ENCODE measurements at regions not wholly inside any gene's neighbourhood (a gene's known extent, or its start where the extent isn't known, plus 50 kb on each side); places are given as distances from the start of the nearest gene placed in this dataset.

DNA sequence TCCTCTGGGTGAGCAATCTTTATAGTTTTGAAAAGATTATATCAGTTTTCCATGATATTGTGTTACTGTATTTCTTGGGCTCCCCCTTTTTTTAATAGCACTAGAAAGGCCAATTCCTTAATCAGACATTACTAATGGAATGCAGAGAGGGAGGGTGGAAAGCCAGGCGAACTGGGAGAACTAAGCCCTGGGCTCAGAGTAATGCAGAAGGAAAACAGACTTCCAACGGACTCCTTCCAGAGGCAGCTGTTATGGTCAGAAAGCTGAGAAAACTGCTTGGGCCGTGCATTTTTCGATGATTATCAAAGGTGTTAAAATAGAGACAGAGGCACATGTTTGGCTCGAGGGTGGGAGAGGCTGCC lies 206.3 kb downstream of the FOXD2 start:
- Histone ChIP-seq H3K36me3 (no peaks in the 10 kb centered on the region), H3K9me3 (no peaks in the 10 kb centered on the region), H3K4me3 (no peak overlapping the region), H3K4me1 (peaks cover 4 to 24% of the 10 kb centered on the region in 2 donors), H3K27me3 (no peaks in the 10 kb centered on the region), H3K27ac (peak overlapping the region; percentile 66 to 82)
- DNase-seq (ENCODE audit: low spot score in 2 of 2): no peak
- intact Hi-C loops (cut with DNase I): loop anchor here (2.0 kb wide), 1 partner anchor 43 kb away; no protein-coding TSS in a partner anchor
- TF ChIP-seq, protein P1, sequence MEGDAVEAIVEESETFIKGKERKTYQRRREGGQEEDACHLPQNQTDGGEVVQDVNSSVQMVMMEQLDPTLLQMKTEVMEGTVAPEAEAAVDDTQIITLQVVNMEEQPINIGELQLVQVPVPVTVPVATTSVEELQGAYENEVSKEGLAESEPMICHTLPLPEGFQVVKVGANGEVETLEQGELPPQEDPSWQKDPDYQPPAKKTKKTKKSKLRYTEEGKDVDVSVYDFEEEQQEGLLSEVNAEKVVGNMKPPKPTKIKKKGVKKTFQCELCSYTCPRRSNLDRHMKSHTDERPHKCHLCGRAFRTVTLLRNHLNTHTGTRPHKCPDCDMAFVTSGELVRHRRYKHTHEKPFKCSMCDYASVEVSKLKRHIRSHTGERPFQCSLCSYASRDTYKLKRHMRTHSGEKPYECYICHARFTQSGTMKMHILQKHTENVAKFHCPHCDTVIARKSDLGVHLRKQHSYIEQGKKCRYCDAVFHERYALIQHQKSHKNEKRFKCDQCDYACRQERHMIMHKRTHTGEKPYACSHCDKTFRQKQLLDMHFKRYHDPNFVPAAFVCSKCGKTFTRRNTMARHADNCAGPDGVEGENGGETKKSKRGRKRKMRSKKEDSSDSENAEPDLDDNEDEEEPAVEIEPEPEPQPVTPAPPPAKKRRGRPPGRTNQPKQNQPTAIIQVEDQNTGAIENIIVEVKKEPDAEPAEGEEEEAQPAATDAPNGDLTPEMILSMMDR (IDR thresholded peaks at IDR 0.05): no peak

DNA sequence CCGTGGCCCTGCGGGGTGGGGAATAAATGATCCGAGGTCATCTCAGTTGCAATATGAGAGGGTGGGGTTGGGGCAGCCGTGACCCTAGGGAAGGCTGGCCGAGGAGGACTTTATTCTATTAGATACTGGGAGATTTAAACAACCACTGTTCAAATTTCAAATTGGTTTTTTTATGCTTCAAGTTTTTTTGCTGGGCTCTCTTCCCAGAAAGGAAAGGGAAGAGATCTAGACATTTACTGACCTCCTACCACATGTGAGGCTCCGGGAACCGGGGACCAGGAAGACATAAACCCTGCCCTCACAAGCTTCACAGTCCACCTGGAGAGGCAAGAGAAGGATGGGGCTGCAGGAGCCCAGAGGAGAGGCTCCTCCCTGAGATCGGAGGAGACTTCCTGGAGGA lies 207.3 kb downstream of the FOXD2 start:
- intact Hi-C loops (cut with DNase I): loop anchor here (2.0 kb wide), 1 partner anchor 42 kb away; no protein-coding TSS in a partner anchor

DNA sequence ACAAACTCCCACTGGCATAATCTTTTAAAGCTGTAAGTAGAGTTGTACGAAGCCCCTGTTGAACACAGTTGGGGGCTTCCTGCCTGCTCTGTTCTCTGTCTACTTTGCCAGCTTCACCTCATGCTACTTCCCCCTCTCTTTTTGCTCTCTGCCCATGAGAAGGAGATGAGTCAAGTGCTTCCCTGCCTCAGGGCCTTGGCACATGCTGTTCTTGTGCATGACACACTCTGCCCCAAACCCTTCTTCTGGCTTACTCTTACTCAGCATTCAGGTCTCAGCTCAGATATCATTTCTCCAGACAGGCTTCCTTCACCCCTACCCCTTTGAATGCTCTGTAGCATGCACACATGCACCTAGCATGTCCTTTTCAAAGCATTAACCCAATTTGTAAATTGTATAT lies 208.8 kb downstream of the FOXD2 start:
- intact Hi-C loops (cut with DNase I): no loop called here
- no peaks in the 10 kb centered on the region for H3K9me3 ChIP-seq
- peaks cover 4 to 24% of the 10 kb centered on the region in 2 donors for H3K4me1 ChIP-seq
- no peak overlapping the region for H3K4me3 ChIP-seq
- H3K36me3 ChIP-seq: no peaks in the 10 kb centered on the region
- TF ChIP-seq, protein P1 (IDR thresholded peaks at IDR 0.05): no peak
- no peaks in the 10 kb centered on the region for H3K27me3 ChIP-seq
- no peak for DNase-seq (ENCODE audit: low spot score in 2 of 2)
- H3K27ac ChIP-seq: no peak overlapping the region

More for the DNA sequence above, 207.3 kb downstream of the FOXD2 start:
- H3K4me3 ChIP-seq: no peak overlapping the region
- TF ChIP-seq, protein P1 (IDR thresholded peaks at IDR 0.05): no peak
- DNase-seq (ENCODE audit: low spot score in 2 of 2): no peak
- H3K27ac ChIP-seq: peak overlapping the region; percentile 66 to 82
- no peaks in the 10 kb centered on the region for H3K27me3 ChIP-seq
- H3K4me1 ChIP-seq: peaks cover 4 to 24% of the 10 kb centered on the region in 2 donors
- H3K36me3 ChIP-seq: no peaks in the 10 kb centered on the region
- no peaks in the 10 kb centered on the region for H3K9me3 ChIP-seq

DNA sequence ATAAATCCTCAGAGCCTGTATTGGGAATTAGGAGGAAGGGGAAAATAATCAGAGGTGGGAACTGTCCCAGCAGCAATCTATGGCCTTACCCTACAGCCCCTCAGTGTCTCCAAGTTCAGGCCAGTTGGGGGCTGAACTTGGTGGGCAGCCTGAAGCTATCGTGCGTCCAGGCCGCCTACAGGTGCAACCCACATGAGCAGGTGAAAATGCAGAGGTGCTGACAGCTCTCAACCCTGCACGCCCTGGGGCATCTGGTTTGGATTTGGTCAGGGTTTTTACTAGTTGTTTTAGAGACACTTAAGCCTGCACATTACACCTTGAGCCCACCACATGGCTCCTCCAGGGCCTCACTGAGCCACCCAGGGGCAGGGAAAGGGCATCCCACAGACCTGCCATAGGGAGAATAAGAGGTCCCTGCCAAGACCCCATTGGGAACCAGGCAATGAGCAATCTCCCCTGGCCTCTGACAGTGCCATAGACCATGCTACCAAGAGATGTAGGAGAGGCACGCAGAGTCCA lies 209.5 kb downstream of the FOXD2 start:
- DNase-seq (ENCODE audit: low spot score in 2 of 2): no peak
- TF ChIP-seq, protein P1 (IDR thresholded peaks at IDR 0.05): no peak
- Histone ChIP-seq H3K27ac (no peak overlapping the region), H3K4me1 (peaks cover 4 to 27% of the 10 kb centered on the region in 2 donors), H3K36me3 (no peaks in the 10 kb centered on the region), H3K9me3 (no peaks in the 10 kb centered on the region), H3K4me3 (no peak overlapping the region), H3K27me3 (no peaks in the 10 kb centered on the region)
- intact Hi-C loops (cut with DNase I): no loop called here

DNA sequence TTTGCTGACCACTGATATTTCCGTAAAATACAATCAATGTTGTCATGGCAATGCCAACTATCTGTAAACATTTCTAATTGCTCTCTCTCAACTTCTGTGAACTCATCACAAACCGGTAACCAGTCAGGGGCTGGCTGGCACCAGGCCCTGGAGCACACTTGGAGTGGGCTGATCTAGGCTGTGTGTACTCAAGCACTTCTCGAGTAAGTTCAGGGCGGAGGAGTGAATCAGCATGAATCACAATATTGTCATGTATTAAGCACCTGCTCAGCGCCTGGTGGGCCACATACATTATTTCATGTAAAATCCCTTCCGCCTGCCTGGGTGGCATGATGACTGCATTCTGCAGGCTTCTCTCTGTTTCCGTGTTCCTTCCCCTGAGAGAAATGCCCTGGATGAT lies 212.4 kb downstream of the FOXD2 start:
- Histone ChIP-seq H3K27me3 (no peaks in the 10 kb centered on the region), H3K36me3 (no peaks in the 10 kb centered on the region), H3K27ac (no peak overlapping the region), H3K4me3 (no peak overlapping the region), H3K4me1 (peaks cover 0 to 25% of the 10 kb centered on the region in 2 donors), H3K9me3 (no peaks in the 10 kb centered on the region)
- DNase-seq (ENCODE audit: low spot score in 2 of 2): peak in 1 of 2 donors; percentile 67
- TF ChIP-seq, protein P1 (IDR thresholded peaks at IDR 0.05): no peak
- intact Hi-C loops (cut with DNase I): no loop called here

DNA sequence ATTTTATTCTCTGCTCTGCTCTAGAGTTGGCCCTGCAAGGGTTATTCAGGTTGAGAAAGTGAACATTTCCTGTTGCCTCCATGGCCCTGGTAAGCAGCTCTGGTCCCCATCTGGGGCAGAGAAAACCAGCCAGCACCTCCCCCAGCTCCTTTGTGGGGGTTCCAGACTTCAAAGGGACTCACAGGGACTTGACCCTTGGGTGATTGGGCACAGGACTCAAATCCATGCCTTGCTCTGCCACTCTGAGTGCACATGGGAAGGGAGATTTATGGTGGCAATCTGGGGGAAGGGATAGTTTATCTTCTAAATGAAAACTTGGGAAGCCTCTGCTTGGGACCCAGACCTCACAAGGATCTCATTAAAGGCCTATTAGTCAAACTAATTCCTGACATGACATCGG lies 212.8 kb downstream of the FOXD2 start:
- intact Hi-C loops (cut with DNase I): no loop called here
- Histone ChIP-seq H3K9me3 (no peaks in the 10 kb centered on the region), H3K27ac (no peak overlapping the region), H3K27me3 (no peaks in the 10 kb centered on the region), H3K4me1 (peaks cover 2 to 29% of the 10 kb centered on the region in 2 donors), H3K36me3 (no peaks in the 10 kb centered on the region), H3K4me3 (no peak overlapping the region)
- DNase-seq (ENCODE audit: low spot score in 2 of 2): peak in 1 of 2 donors; percentile 15
- TF ChIP-seq, protein P1 (IDR thresholded peaks at IDR 0.05): no peak

Data from ascending aorta (tissue), 2 donors.